ENCODE measurements at regions not wholly inside any gene's neighbourhood (a gene's known extent, or its start where the extent isn't known, plus 50 kb on each side); places are given as distances from the start of the nearest gene placed in this dataset.

DNA sequence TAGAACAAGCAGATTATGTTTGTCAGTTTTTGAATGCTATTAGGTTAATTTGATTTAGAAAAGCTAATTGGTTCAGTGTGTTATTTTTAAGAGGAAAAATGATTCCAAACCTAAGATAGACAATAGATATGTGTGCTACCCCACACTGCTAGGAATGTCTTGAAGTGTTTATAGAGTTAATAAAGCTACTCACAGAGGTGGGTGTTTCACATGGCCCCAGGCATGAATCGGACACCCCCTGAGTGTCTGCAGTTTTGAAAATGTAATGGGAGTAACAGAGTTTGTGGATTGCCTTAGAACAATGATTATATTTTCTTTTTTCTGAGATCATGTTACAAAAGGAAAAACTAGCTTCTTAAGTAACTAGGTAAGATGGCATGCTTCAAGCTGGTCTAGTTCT is 348.3 kb downstream of the ADCYAP1 start:
- TF ChIP-seq, protein P1, sequence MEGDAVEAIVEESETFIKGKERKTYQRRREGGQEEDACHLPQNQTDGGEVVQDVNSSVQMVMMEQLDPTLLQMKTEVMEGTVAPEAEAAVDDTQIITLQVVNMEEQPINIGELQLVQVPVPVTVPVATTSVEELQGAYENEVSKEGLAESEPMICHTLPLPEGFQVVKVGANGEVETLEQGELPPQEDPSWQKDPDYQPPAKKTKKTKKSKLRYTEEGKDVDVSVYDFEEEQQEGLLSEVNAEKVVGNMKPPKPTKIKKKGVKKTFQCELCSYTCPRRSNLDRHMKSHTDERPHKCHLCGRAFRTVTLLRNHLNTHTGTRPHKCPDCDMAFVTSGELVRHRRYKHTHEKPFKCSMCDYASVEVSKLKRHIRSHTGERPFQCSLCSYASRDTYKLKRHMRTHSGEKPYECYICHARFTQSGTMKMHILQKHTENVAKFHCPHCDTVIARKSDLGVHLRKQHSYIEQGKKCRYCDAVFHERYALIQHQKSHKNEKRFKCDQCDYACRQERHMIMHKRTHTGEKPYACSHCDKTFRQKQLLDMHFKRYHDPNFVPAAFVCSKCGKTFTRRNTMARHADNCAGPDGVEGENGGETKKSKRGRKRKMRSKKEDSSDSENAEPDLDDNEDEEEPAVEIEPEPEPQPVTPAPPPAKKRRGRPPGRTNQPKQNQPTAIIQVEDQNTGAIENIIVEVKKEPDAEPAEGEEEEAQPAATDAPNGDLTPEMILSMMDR (IDR thresholded peaks at IDR 0.05; ENCODE audit: insufficient read depth, low read length) = no peak
- no peak for TF ChIP-seq POLR2AphosphoS5 (IDR thresholded peaks at IDR 0.05; ENCODE audit: low read depth)
- TF ChIP-seq SPI1 (IDR thresholded peaks at IDR 0.05; ENCODE audit: borderline replicate concordance, low read depth) = no peak
- TF ChIP-seq, protein P2, sequence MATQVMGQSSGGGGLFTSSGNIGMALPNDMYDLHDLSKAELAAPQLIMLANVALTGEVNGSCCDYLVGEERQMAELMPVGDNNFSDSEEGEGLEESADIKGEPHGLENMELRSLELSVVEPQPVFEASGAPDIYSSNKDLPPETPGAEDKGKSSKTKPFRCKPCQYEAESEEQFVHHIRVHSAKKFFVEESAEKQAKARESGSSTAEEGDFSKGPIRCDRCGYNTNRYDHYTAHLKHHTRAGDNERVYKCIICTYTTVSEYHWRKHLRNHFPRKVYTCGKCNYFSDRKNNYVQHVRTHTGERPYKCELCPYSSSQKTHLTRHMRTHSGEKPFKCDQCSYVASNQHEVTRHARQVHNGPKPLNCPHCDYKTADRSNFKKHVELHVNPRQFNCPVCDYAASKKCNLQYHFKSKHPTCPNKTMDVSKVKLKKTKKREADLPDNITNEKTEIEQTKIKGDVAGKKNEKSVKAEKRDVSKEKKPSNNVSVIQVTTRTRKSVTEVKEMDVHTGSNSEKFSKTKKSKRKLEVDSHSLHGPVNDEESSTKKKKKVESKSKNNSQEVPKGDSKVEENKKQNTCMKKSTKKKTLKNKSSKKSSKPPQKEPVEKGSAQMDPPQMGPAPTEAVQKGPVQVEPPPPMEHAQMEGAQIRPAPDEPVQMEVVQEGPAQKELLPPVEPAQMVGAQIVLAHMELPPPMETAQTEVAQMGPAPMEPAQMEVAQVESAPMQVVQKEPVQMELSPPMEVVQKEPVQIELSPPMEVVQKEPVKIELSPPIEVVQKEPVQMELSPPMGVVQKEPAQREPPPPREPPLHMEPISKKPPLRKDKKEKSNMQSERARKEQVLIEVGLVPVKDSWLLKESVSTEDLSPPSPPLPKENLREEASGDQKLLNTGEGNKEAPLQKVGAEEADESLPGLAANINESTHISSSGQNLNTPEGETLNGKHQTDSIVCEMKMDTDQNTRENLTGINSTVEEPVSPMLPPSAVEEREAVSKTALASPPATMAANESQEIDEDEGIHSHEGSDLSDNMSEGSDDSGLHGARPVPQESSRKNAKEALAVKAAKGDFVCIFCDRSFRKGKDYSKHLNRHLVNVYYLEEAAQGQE (IDR thresholded peaks at IDR 0.05; ENCODE audit: insufficient replicate concordance, low read depth) = no peak

Measured in HL-60 (cell line).